HG02973 (cell line): ENCODE measurements at regions not wholly inside any gene's neighbourhood (a gene's known extent, or its start where the extent isn't known, plus 50 kb on each side); places are given as distances from the start of the nearest gene placed in this dataset.
A peak's percentile ranks its signal among the peaks of the same experiment; 100 is the strongest.

Source experiments
- ATAC-seq: cut with Tn5 transposase; IDR thresholded peaks from one replicate; pipeline ENCODE4 v1.9.1; 2021; ENCODE audit warnings: moderate library complexity; ENCODE audit not compliant: unreplicated experiment

GRCh38 chr5:81914696-81915095, 57.1 kb upstream of the ATG10 start:
- ATAC-seq: no peak

- no peak for ATAC-seq
Measured at GRCh38 chr5:81912933-81913332, 58.9 kb upstream of the ATG10 start.

GRCh38 chr5:81909677-81910076, 62.1 kb upstream of the ATG10 start:
- peak; percentile 56 for ATAC-seq

GRCh38 chr5:81908771-81909170, 63.1 kb upstream of the ATG10 start:
- no peak for ATAC-seq

GRCh38 chr5:81908044-81908443, 63.8 kb upstream of the ATG10 start:
- ATAC-seq: no peak

- no peak for ATAC-seq
Measured at GRCh38 chr5:81907012-81907635, 64.7 kb upstream of the ATG10 start.

GRCh38 chr5:81906086-81906485, 65.7 kb upstream of the ATG10 start:
- ATAC-seq: no peak

- ATAC-seq: no peak
Measured at GRCh38 chr5:81904861-81905260, 67.0 kb upstream of the ATG10 start.

GRCh38 chr5:81904166-81904565, 67.7 kb upstream of the ATG10 start:
- ATAC-seq: no peak

GRCh38 chr5:81901586-81901985, 70.2 kb upstream of the ATG10 start:
- ATAC-seq: no peak

- no peak for ATAC-seq
Measured at GRCh38 chr5:81899123-81899522, 72.7 kb upstream of the ATG10 start.

- no peak for ATAC-seq
Measured at GRCh38 chr5:81898403-81898802, 73.4 kb upstream of the ATG10 start.

- ATAC-seq: no peak
Measured at GRCh38 chr5:81896764-81897163, 75.1 kb upstream of the ATG10 start.

- no peak for ATAC-seq
Measured at GRCh38 chr5:81895307-81895706, 76.5 kb upstream of the ATG10 start.

GRCh38 chr5:81893961-81894360, 77.9 kb upstream of the ATG10 start:
- no peak for ATAC-seq

- ATAC-seq: no peak
Measured at GRCh38 chr5:81884871-81885270, 87.0 kb upstream of the ATG10 start.

- no peak for ATAC-seq
Measured at GRCh38 chr5:81883371-81883770, 88.5 kb upstream of the ATG10 start.

- no peak for ATAC-seq
Measured at GRCh38 chr5:81881595-81881994, 90.2 kb upstream of the ATG10 start.

GRCh38 chr5:81879936-81880335, 91.9 kb upstream of the ATG10 start:
- no peak for ATAC-seq

- no peak for ATAC-seq
Measured at GRCh38 chr5:81878333-81878732, 93.5 kb upstream of the ATG10 start.

GRCh38 chr5:81866994-81867393, 104.8 kb upstream of the ATG10 start:
- no peak for ATAC-seq

GRCh38 chr5:81860778-81861177, 109.9 kb upstream of the SSBP2 start:
- ATAC-seq: no peak

- no peak for ATAC-seq
Measured at GRCh38 chr5:81859624-81860023, 108.7 kb upstream of the SSBP2 start.
